ENCODE measurements at regions not wholly inside any gene's neighbourhood (a gene's known extent, or its start where the extent isn't known, plus 50 kb on each side); places are given as distances from the start of the nearest gene placed in this dataset.
"Not testable (repeated sequence)": the region's sequence is repeated elsewhere in the genome, so short reads cannot be mapped to it uniquely, and the experiment has no call there.

GRCh38 chrX:37904833-37905232, 57.5 kb upstream of the DYNLT3 start:
- DNase-seq (ENCODE audit: low read depth in 4 of 4, low spot score in 3 of 4): no peak

GRCh38 chrX:37905436-37906147, 58.2 kb upstream of the DYNLT3 start:
- peak in 1 of 4 donors; percentile 7 for DNase-seq (ENCODE audit: low read depth in 4 of 4, low spot score in 3 of 4)

GRCh38 chrX:37906357-37906756, 59.0 kb upstream of the DYNLT3 start:
- no peak for DNase-seq (ENCODE audit: low read depth in 4 of 4, low spot score in 3 of 4)

- DNase-seq (ENCODE audit: low read depth in 4 of 4, low spot score in 3 of 4): no peak
Observed at GRCh38 chrX:37910186-37910585, 62.8 kb upstream of the DYNLT3 start.

- DNase-seq (ENCODE audit: low read depth in 4 of 4, low spot score in 3 of 4): no peak
Observed at GRCh38 chrX:37912304-37912703, 64.9 kb upstream of the DYNLT3 start.

- DNase-seq (ENCODE audit: low read depth in 4 of 4, low spot score in 3 of 4): no peak
Observed at GRCh38 chrX:37912777-37913176, 65.4 kb upstream of the DYNLT3 start.

- no peak for DNase-seq (ENCODE audit: low read depth in 4 of 4, low spot score in 3 of 4)
Observed at GRCh38 chrX:37918168-37918567, 70.8 kb upstream of the DYNLT3 start.

- no peak for DNase-seq (ENCODE audit: low read depth in 4 of 4, low spot score in 3 of 4)
Observed at GRCh38 chrX:37918703-37919102, 71.3 kb upstream of the DYNLT3 start.

GRCh38 chrX:37921758-37922157, 74.4 kb upstream of the DYNLT3 start:
- DNase-seq (ENCODE audit: low read depth in 4 of 4, low spot score in 3 of 4): no peak

GRCh38 chrX:37922928-37923327, 75.6 kb upstream of the DYNLT3 start:
- DNase-seq (ENCODE audit: low read depth in 4 of 4, low spot score in 3 of 4): no peak

GRCh38 chrX:37925761-37926160, 78.4 kb upstream of the DYNLT3 start:
- DNase-seq (ENCODE audit: low read depth in 4 of 4, low spot score in 3 of 4): not testable (repeated sequence)

- DNase-seq (ENCODE audit: low read depth in 4 of 4, low spot score in 3 of 4): no peak
Observed at GRCh38 chrX:37926700-37927099, 79.3 kb upstream of the DYNLT3 start.

GRCh38 chrX:37942170-37942569, 64.2 kb upstream of the SYTL5 start:
- DNase-seq (ENCODE audit: low read depth in 4 of 4, low spot score in 3 of 4): no peak

- DNase-seq (ENCODE audit: low read depth in 4 of 4, low spot score in 3 of 4): no peak
Observed at GRCh38 chrX:37943554-37944344, 62.6 kb upstream of the SYTL5 start.

GRCh38 chrX:37946197-37946596, 60.2 kb upstream of the SYTL5 start:
- DNase-seq (ENCODE audit: low read depth in 4 of 4, low spot score in 3 of 4): no peak

GRCh38 chrX:37955273-37955672, 51.1 kb upstream of the SYTL5 start:
- no peak for DNase-seq (ENCODE audit: low read depth in 4 of 4, low spot score in 3 of 4)

GRCh38 chrX:37956223-37956622, 50.1 kb upstream of the SYTL5 start:
- DNase-seq (ENCODE audit: low read depth in 4 of 4, low spot score in 3 of 4): no peak

Data from left renal pelvis (tissue), 4 donors.